PC-3 (cell line): ENCODE measurements at regions not wholly inside any gene's neighbourhood (a gene's known extent, or its start where the extent isn't known, plus 50 kb on each side); places are given as distances from the start of the nearest gene placed in this dataset.
"Not testable (repeated sequence)": the region's sequence is repeated elsewhere in the genome, so short reads cannot be mapped to it uniquely, and the experiment has no call there.

ENCODE experiments used
- ATAC-seq: fragments of 200-7000 bp; cut with Tn5 transposase; 2 replicates; pipeline ENCODE4 v1.9.1; 2020; ENCODE audit warnings: mild to moderate bottlenecking, moderate library complexity
- BruUV-seq: library from RNA; stranded (reverse); fragments of 400-500 nt; replicated peaks from 2 replicates; lab custom pipeline; 2021; lab: Mats Ljungman, UMichigan
- CTCF ChIA-PET: fragments of 300-600 bp; sonication (Branson Sonifier 250); formaldehyde crosslinking; loops from one replicate; lab custom pipeline; 2022; ENCODE audit warnings: antibody characterized with exemption; lab: Charles Lee
- POLR2A ChIA-PET: fragments of 300-600 bp; sonication (Branson Sonifier 250); formaldehyde crosslinking; loops from one replicate; lab custom pipeline; 2022; ENCODE audit warnings: antibody characterized with exemption; ENCODE audit not compliant: unreplicated experiment; lab: Charles Lee
- DNase-seq: peaks from one replicate; pipeline ENCODE4 v3.0.0-alpha.2; 2015
- H2AFZ ChIP-seq: fragments of 300-600 bp; sonication (generic); 2 replicates; pipeline ENCODE4 v1.6.0; 2016; ENCODE audit warnings: antibody characterized with exemption, low read length
- H3F3A ChIP-seq: fragments of 300-600 bp; sonication (generic); one replicate; pipeline ENCODE4 v1.6.0; 2017; ENCODE audit warnings: antibody characterized with exemption, low read length, control low read depth, mild to moderate bottlenecking; ENCODE audit not compliant: unreplicated experiment
- H3K27ac ChIP-seq: fragments of 300-600 bp; sonication (generic); 2 replicates; pipeline ENCODE4 v1.5.1; 2016; ENCODE audit warnings: mild to moderate bottlenecking, low read length
- H3K27me3 ChIP-seq: fragments of 300-600 bp; sonication (generic); 2 replicates; pipeline ENCODE4 v1.6.1; 2016; ENCODE audit warnings: low read length, mixed read lengths
- H3K36me3 ChIP-seq: fragments of 300-600 bp; sonication (generic); 2 replicates; pipeline ENCODE4 v1.6.1; 2016; ENCODE audit warnings: low read depth, mixed run types, low read length, mixed read lengths
- H3K4me1 ChIP-seq: fragments of 300-600 bp; sonication (generic); 2 replicates; pipeline ENCODE4 v1.5.1; 2016; ENCODE audit warnings: low read length; ENCODE audit not compliant: insufficient read depth
- H3K4me2 ChIP-seq: fragments of 300-600 bp; sonication (generic); 2 replicates; pipeline ENCODE4 v1.6.0; 2016; ENCODE audit warnings: low read length
- H3K4me3 ChIP-seq: fragments of 300-600 bp; sonication (generic); 2 replicates; pipeline ENCODE4 v1.5.1; 2016; ENCODE audit warnings: mild to moderate bottlenecking, low read length, mixed read lengths
- H3K79me2 ChIP-seq: fragments of 300-600 bp; sonication (generic); 2 replicates; pipeline ENCODE4 v1.6.1; 2017; ENCODE audit warnings: low read length, mixed read lengths
- H3K9ac ChIP-seq: fragments of 300-600 bp; sonication (generic); 2 replicates; pipeline ENCODE4 v1.6.0; 2016; ENCODE audit warnings: mild to moderate bottlenecking, low read length
- H3K9me2 ChIP-seq: fragments of 300-600 bp; sonication (generic); replicated peaks from 2 replicates; pipeline ENCODE4 v1.6.1; 2016; ENCODE audit warnings: mixed run types, low read length, mixed read lengths
- H3K9me3 ChIP-seq: fragments of 300-600 bp; sonication (generic); 2 replicates; pipeline ENCODE4 v1.6.1; 2016; ENCODE audit warnings: low read length, mixed read lengths
- H4K20me1 ChIP-seq: fragments of 300-600 bp; sonication (generic); 2 replicates; pipeline ENCODE4 v1.6.1; 2016; ENCODE audit warnings: low read length, mixed read lengths
- EZH2 ChIP-seq: fragments of 300-600 bp; sonication (generic); IDR thresholded peaks from one replicate; pipeline ENCODE4 v1.6.1; 2017; ENCODE audit warnings: antibody characterized with exemption, mild to moderate bottlenecking, low read length; ENCODE audit not compliant: unreplicated experiment
- EZH2phosphoT487 ChIP-seq: fragments of 300-600 bp; sonication (generic); IDR thresholded peaks from 2 replicates; pipeline ENCODE4 v1.6.1; 2018; ENCODE audit warnings: mild to moderate bottlenecking, antibody characterized with exemption, low read length, borderline replicate concordance
- intact Hi-C: fragments of 100-400 bp; cut with micrococcal nuclease; formaldehyde crosslinking; loops from 2 replicates; pipeline ENCODE4 v1.9.0; 2023
- TF ChIP-seq, protein P1 (sequence below): fragments of 300-600 bp; sonication (generic); conservative IDR thresholded peaks from 2 replicates; pipeline ENCODE4 v1.5.1; 2017; ENCODE audit warnings: antibody characterized with exemption, low read depth, mild to moderate bottlenecking, low read length

DNA sequence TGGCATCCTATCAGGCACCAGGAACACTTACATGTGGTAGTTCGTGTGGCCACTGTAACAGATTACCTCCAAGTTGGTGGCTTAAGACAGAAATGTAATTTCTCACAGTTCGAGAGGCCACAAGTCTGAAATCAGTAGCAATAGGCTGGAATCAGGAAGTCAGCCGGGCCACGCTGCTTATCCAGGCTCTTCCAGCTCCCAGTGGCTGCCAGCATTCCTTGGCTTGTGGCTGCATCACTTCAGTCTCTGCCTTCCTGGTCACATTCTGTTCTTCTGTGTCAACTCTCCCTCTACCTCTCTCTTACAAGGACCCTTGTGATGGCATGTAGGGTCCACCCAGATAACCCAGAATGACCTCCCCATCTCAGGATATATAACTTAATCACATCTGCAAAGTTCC is 78.7 kb upstream of the MSX2 start:
- no peaks in the 10 kb centered on the region for H4K20me1 ChIP-seq
- no TSS peak for BruUV-seq
- H3K4me3 ChIP-seq: no peak overlapping the region
- intact Hi-C loops: no loop called here
- H3K79me2 ChIP-seq: no peaks in the 10 kb centered on the region
- no peak overlapping the region for H2AFZ ChIP-seq
- no peak for ATAC-seq
- ChIA-PET POLR2A (no interaction called here), CTCF (no interaction called here)
- no peaks in the 10 kb centered on the region for H3K36me3 ChIP-seq
- no peak overlapping the region for H3K9ac ChIP-seq
- no peaks in the 10 kb centered on the region for H3K9me2 ChIP-seq
- no peaks in the 10 kb centered on the region for H3F3A ChIP-seq
- H3K4me2 ChIP-seq: no peak overlapping the region
- no peak overlapping the region for H3K27ac ChIP-seq
- no peaks in the 10 kb centered on the region for H3K9me3 ChIP-seq
- H3K27me3 ChIP-seq: 0 out of 2 replicates have a peak, but pooled peaks cover 5% of the 10 kb centered on the region
- no peak for TF ChIP-seq EZH2phosphoT487
- TF ChIP-seq, protein P1, sequence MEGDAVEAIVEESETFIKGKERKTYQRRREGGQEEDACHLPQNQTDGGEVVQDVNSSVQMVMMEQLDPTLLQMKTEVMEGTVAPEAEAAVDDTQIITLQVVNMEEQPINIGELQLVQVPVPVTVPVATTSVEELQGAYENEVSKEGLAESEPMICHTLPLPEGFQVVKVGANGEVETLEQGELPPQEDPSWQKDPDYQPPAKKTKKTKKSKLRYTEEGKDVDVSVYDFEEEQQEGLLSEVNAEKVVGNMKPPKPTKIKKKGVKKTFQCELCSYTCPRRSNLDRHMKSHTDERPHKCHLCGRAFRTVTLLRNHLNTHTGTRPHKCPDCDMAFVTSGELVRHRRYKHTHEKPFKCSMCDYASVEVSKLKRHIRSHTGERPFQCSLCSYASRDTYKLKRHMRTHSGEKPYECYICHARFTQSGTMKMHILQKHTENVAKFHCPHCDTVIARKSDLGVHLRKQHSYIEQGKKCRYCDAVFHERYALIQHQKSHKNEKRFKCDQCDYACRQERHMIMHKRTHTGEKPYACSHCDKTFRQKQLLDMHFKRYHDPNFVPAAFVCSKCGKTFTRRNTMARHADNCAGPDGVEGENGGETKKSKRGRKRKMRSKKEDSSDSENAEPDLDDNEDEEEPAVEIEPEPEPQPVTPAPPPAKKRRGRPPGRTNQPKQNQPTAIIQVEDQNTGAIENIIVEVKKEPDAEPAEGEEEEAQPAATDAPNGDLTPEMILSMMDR: no peak
- no peak for TF ChIP-seq EZH2
- H3K4me1 ChIP-seq: no peaks in the 10 kb centered on the region
- no peak for DNase-seq

DNA sequence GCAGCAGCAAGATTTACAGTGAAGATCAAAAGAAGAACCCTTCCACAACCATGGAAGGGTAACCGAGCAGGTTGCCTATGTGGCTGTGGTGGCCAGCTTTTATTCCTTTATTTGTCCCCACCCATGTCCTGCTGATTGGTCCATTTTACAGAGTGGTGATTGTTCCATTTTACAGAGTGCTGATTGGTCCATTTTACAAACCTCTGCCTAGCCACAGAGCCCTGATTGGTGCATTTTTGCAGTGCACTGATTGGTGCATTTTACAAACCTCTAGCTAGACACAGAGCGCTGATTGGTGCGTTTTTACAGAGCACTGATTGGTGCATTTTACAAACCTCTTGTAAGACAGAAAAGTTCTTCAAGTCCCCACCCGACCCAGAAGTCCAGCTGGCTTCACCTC is 75.8 kb upstream of the MSX2 start:
- ATAC-seq, H3K4me1 ChIP-seq, H3K9me3 ChIP-seq, H3K9me2 ChIP-seq, CTCF ChIA-PET, POLR2A ChIA-PET, H3K79me2 ChIP-seq, BruUV-seq, H3K27me3 ChIP-seq, H3K36me3 ChIP-seq, H3K4me2 ChIP-seq, H3K27ac ChIP-seq, H3K4me3 ChIP-seq, H2AFZ ChIP-seq, intact Hi-C loops, DNase-seq, H3K9ac ChIP-seq, H3F3A ChIP-seq, H4K20me1 ChIP-seq: not testable (repeated sequence)

DNA sequence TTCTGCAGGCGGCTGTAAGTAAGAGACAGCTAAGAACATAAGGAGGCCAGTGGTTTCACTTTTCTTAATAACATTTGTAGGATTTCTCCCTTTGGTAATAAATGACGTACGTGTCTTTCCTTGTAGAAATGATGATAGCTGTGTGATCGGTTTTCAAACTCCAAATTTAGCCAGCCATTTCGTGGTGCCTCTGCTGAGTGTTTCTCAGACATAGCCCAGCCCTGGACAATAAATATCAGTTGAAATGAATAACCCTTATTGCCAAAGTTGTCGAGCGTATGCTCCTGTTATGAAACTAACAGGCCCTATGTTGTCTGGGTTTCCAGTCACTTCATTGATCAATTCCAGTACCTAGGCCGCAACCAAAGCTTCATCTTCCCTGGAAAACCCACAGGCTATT is 75.0 kb upstream of the MSX2 start:
- H3K9me2 ChIP-seq: no peaks in the 10 kb centered on the region
- no peaks in the 10 kb centered on the region for H4K20me1 ChIP-seq
- TF ChIP-seq EZH2phosphoT487 (no peak), EZH2 (no peak)
- TF ChIP-seq, protein P1: no peak
- H3F3A ChIP-seq: no peaks in the 10 kb centered on the region
- no peaks in the 10 kb centered on the region for H3K79me2 ChIP-seq
- no peak overlapping the region for H3K27ac ChIP-seq
- no peak overlapping the region for H3K9ac ChIP-seq
- no peaks in the 10 kb centered on the region for H3K36me3 ChIP-seq
- peaks cover 8% of the 10 kb centered on the region; the same call in 1 of the 2 replicates for H3K27me3 ChIP-seq
- no peaks in the 10 kb centered on the region for H3K9me3 ChIP-seq
- DNase-seq (no peak), ATAC-seq (no peak)
- no peak overlapping the region for H3K4me3 ChIP-seq
- ChIA-PET CTCF (no interaction called here), POLR2A (no interaction called here)
- intact Hi-C loops: no loop called here
- no peaks in the 10 kb centered on the region for H3K4me1 ChIP-seq
- H2AFZ ChIP-seq: no peak overlapping the region
- BruUV-seq: no TSS peak
- H3K4me2 ChIP-seq: no peak overlapping the region
